PC-9 (cell line): ENCODE measurements at regions not wholly inside any gene's neighbourhood (a gene's known extent, or its start where the extent isn't known, plus 50 kb on each side); places are given as distances from the start of the nearest gene placed in this dataset.

ENCODE experiments used
- CTCF ChIP-seq: fragments of 200-600 bp; sonication (generic); conservative IDR thresholded peaks from 2 replicates; pipeline ENCODE4 v1.6.1; 2017; ENCODE audit warnings: mixed run types, antibody characterized with exemption, mild to moderate bottlenecking, moderate library complexity
- EZH2 ChIP-seq: fragments of 200-600 bp; sonication (generic); IDR thresholded peaks from 2 replicates; pipeline ENCODE4 v1.8.0; 2017; ENCODE audit warnings: antibody characterized with exemption, low read depth

GRCh38 chr20:37596890-37597536, 69.3 kb upstream of the BLCAP start:
- TF ChIP-seq CTCF (no peak), EZH2 (no peak)
